H1 (cell line): ENCODE measurements at regions not wholly inside any gene's neighbourhood (a gene's known extent, or its start where the extent isn't known, plus 50 kb on each side); places are given as distances from the start of the nearest gene placed in this dataset.

ENCODE experiments used
- CTCF ChIA-PET: fragments of 300-600 bp; sonication (Branson Sonifier 250); formaldehyde crosslinking; loops from one replicate; lab custom pipeline; 2021; ENCODE audit not compliant: partially characterized antibody; lab: Charles Lee
- POLR2A ChIA-PET: fragments of 300-600 bp; sonication (Branson Sonifier 250); formaldehyde crosslinking; loops from one replicate; lab custom pipeline; 2021; ENCODE audit warnings: inconsistent platforms; ENCODE audit not compliant: partially characterized antibody; lab: Charles Lee
- DNase-seq, 2 experiments: peaks; one replicate each; pipeline versions ENCODE4 v3.0.0 to v3.0.0-alpha.2; 2010 to 2022; ENCODE audit warnings: low spot score in 2 of 2, low read depth in 1 of 2, mixed read lengths in 1 of 2
- FAIRE-seq: peaks from 2 replicates; lab custom pipeline; 2011; peaks lifted over from hg19 to GRCh38; lab: Jason Lieb, UNC
- H2AFZ ChIP-seq: 2 replicates; pipeline ENCODE4 v1.8.1; 2012; ENCODE audit warnings: low read length, inconsistent platforms
- H2AK5ac ChIP-seq: 2 replicates; pipeline ENCODE4 v1.6.1; 2013; ENCODE audit warnings: low read depth, low read length
- H2BK120ac ChIP-seq: replicated peaks from 2 replicates; pipeline ENCODE3; 2013; ENCODE audit warnings: low read depth, low read length, inconsistent platforms
- H2BK12ac ChIP-seq: 2 replicates; pipeline ENCODE4 v1.6.1; 2013; ENCODE audit warnings: low read depth, low read length
- H2BK15ac ChIP-seq: 2 replicates; pipeline ENCODE4 v1.6.1; 2013; ENCODE audit warnings: low read length
- H2BK20ac ChIP-seq: 2 replicates; pipeline ENCODE4 v1.6.1; 2013; ENCODE audit warnings: low read length
- H2BK5ac ChIP-seq: 2 replicates; pipeline ENCODE4 v1.6.1; 2013; ENCODE audit warnings: low read depth, low read length
- H3K14ac ChIP-seq: 2 replicates; pipeline ENCODE4 v1.6.1; 2013; ENCODE audit warnings: inconsistent platforms; ENCODE audit not compliant: insufficient read length
- H3K18ac ChIP-seq: 2 replicates; pipeline ENCODE4 v1.6.1; 2013; ENCODE audit warnings: low read length; ENCODE audit errors: extremely low read depth
- H3K23ac ChIP-seq: 2 replicates; pipeline ENCODE4 v1.6.1; 2013; ENCODE audit warnings: inconsistent platforms; ENCODE audit not compliant: insufficient read length
- H3K23me2 ChIP-seq: 2 replicates; pipeline ENCODE4 v1.6.1; 2013; ENCODE audit warnings: low read depth, low read length
- H3K27ac ChIP-seq: 2 replicates; pipeline ENCODE4 v1.6.1; 2011; ENCODE audit warnings: low read depth, low read length, inconsistent platforms
- H3K27me3 ChIP-seq, 4 experiments: replicated peaks in 1 of 4; 1 replicate in 1 of 4; 2 replicates in 3 of 4; pipeline versions ENCODE4 v1.6.1 to v1.8.1; 2011 to 2013; ENCODE audit warnings: low read length in 3 of 4, mild to moderate bottlenecking in 3 of 4, inconsistent platforms in 2 of 4, mixed read lengths in 2 of 4, moderate library complexity in 1 of 4; ENCODE audit not compliant: control insufficient read depth in 3 of 4, insufficient read depth in 3 of 4; ENCODE audit errors: extremely low read depth in 1 of 4
- H3K36me3 ChIP-seq, 4 experiments: 2 replicates each; pipeline versions ENCODE4 v1.6.1 to v1.8.1; 2011 to 2013; ENCODE audit warnings: mild to moderate bottlenecking in 4 of 4, low read length in 3 of 4, moderate library complexity in 2 of 4, control low read depth in 1 of 4, inconsistent platforms in 1 of 4; ENCODE audit not compliant: insufficient read depth in 4 of 4, control insufficient read depth in 2 of 4
- H3K4ac ChIP-seq: replicated peaks from 2 replicates; pipeline ENCODE3; 2013; ENCODE audit warnings: low read length, low read depth, mixed read lengths, inconsistent platforms; ENCODE audit not compliant: insufficient read length
- H3K4me1 ChIP-seq, 4 experiments: replicated peaks in 1 of 4; 1 replicate in 1 of 4; 2 replicates in 3 of 4; pipeline versions ENCODE4 v1.6.1 to v1.8.1; 2011 to 2013; ENCODE audit warnings: low read length in 3 of 4, inconsistent platforms in 2 of 4, mixed read lengths in 1 of 4; ENCODE audit not compliant: insufficient read depth in 4 of 4, control insufficient read depth in 3 of 4
- H3K4me2 ChIP-seq, 2 experiments: 2 replicates each; pipeline versions ENCODE4 v1.6.1 to v1.8.1; 2011 to 2013; ENCODE audit warnings: low read depth in 2 of 2, low read length in 2 of 2, control low read depth in 1 of 2, inconsistent platforms in 1 of 2, mild to moderate bottlenecking in 1 of 2; ENCODE audit not compliant: insufficient read depth in 1 of 2
- H3K4me3 ChIP-seq, 4 experiments: fragments of 200-600, 300-600 bp in 1 of 4; sonication (generic), shearing (Covaris generic), sonication (Bioruptor Twin) in 1 of 4; 2 replicates each; pipeline versions ENCODE4 v1.5.1 to v1.8.1; 2011 to 2016; ENCODE audit warnings: low read length in 4 of 4, low read depth in 3 of 4, control low read depth in 2 of 4, inconsistent platforms in 2 of 4, mild to moderate bottlenecking in 2 of 4, mixed read lengths in 1 of 4, moderate library complexity in 1 of 4; ENCODE audit not compliant: insufficient read depth in 2 of 4; ENCODE audit errors: extremely low read depth in 1 of 4
- H3K56ac ChIP-seq: replicated peaks from 2 replicates; pipeline ENCODE3; 2013; ENCODE audit warnings: low read depth, mild to moderate bottlenecking, mixed read lengths, low read length, inconsistent platforms; ENCODE audit not compliant: insufficient read length
- H3K79me1 ChIP-seq: 2 replicates; pipeline ENCODE4 v1.6.1; 2013; ENCODE audit warnings: low read depth, low read length, control low read depth
- H3K79me2 ChIP-seq, 2 experiments: 2 replicates each; pipeline versions ENCODE4 v1.6.1 to v1.8.1; 2012 to 2013; ENCODE audit warnings: low read length in 2 of 2, mild to moderate bottlenecking in 2 of 2, inconsistent platforms in 1 of 2; ENCODE audit not compliant: insufficient read depth in 2 of 2, control insufficient read depth in 1 of 2
- H3K9ac ChIP-seq, 4 experiments: replicated peaks in 1 of 4; 1 replicate in 1 of 4; 2 replicates in 3 of 4; pipeline versions ENCODE4 v1.6.1 to v1.8.1; 2011 to 2013; ENCODE audit warnings: low read depth in 3 of 4, low read length in 3 of 4, control low read depth in 2 of 4, mild to moderate bottlenecking in 2 of 4, moderate library complexity in 2 of 4, inconsistent platforms in 1 of 4; ENCODE audit errors: extremely low read depth in 1 of 4
- H3K9me3 ChIP-seq, 2 experiments: 2 replicates each; pipeline versions ENCODE4 v1.6.1 to v1.8.1; 2012 to 2013; ENCODE audit warnings: mild to moderate bottlenecking in 2 of 2, moderate library complexity in 2 of 2, control low read depth in 1 of 2, inconsistent platforms in 1 of 2, low read depth in 1 of 2, low read length in 1 of 2, mixed read lengths in 1 of 2; ENCODE audit not compliant: insufficient read depth in 2 of 2
- H4K20me1 ChIP-seq, 2 experiments: replicated peaks in 1 of 2; 2 replicates each; pipeline versions ENCODE3 to v1.8.1; 2011 to 2013; ENCODE audit warnings: inconsistent platforms in 2 of 2, low read length in 2 of 2, mild to moderate bottlenecking in 1 of 2; ENCODE audit not compliant: insufficient read depth in 2 of 2, control insufficient read depth in 1 of 2
- H4K5ac ChIP-seq: 2 replicates; pipeline ENCODE4 v1.6.1; 2013; ENCODE audit warnings: low read length, low read depth, mixed read lengths, inconsistent platforms; ENCODE audit not compliant: insufficient read length
- H4K8ac ChIP-seq: 2 replicates; pipeline ENCODE4 v1.8.0; 2013; ENCODE audit warnings: mild to moderate bottlenecking, moderate library complexity, low read length, inconsistent platforms; ENCODE audit not compliant: insufficient read depth; ENCODE audit errors: extremely low read depth
- H4K91ac ChIP-seq: replicated peaks from 2 replicates; pipeline ENCODE3; 2013; ENCODE audit warnings: low read length, mixed read lengths, inconsistent platforms; ENCODE audit not compliant: insufficient read length
- BRCA1 ChIP-seq: IDR thresholded peaks from 2 replicates; pipeline ENCODE4 v1.6.1; 2012; ENCODE audit warnings: low read depth, low read length, improper control_type of control experiment
- EP300 ChIP-seq, 2 experiments: IDR thresholded peaks; 1 replicate in 1 of 2; 2 replicates in 1 of 2; pipeline ENCODE4 v1.6.1; 2011 to 2012; ENCODE audit warnings: low read depth in 2 of 2, low read length in 2 of 2, mild to moderate bottlenecking in 2 of 2, borderline replicate concordance in 1 of 2, inconsistent platforms in 1 of 2, moderate library complexity in 1 of 2
- GABPA ChIP-seq: IDR thresholded peaks from 2 replicates; pipeline ENCODE4 v1.6.1; 2011; ENCODE audit warnings: mild to moderate bottlenecking, low read length, moderate library complexity, borderline replicate concordance; ENCODE audit not compliant: insufficient read depth
- HDAC2 ChIP-seq, 2 experiments: fragments of 300-600 bp in 1 of 2; sonication (generic) in 1 of 2; IDR thresholded peaks; 2 replicates each; pipeline ENCODE4 v1.6.1; 2011 to 2012; ENCODE audit warnings: low read depth in 2 of 2, low read length in 2 of 2, mild to moderate bottlenecking in 2 of 2, moderate library complexity in 2 of 2, borderline replicate concordance in 1 of 2, inconsistent platforms in 1 of 2
- POU5F1 ChIP-seq: IDR thresholded peaks from 2 replicates; pipeline ENCODE4 v1.6.1; 2011; ENCODE audit warnings: low read depth, mild to moderate bottlenecking, low read length, moderate library complexity
- TAF7 ChIP-seq: optimal IDR thresholded peaks from 2 replicates; pipeline ENCODE3; 2011; ENCODE audit warnings: low read depth, mild to moderate bottlenecking, inconsistent platforms, low read length, moderate library complexity, borderline replicate concordance
- WGBS, 2 experiments: shearing (Covaris generic) in 1 of 2; methylation state at CpG; one replicate each; pipeline versions ENCODE4 v1.1.6 to v1.1.7; 2013 to 2015; ENCODE audit warnings: low lambda C conversion rate in 2 of 2, mixed read lengths in 2 of 2, inconsistent platforms in 1 of 2, low coverage in 1 of 2, missing lambda C conversion rate in 1 of 2; ENCODE audit not compliant: insufficient replicate concordance in 2 of 2, insufficient coverage in 1 of 2, insufficient read length in 1 of 2; ENCODE audit errors: extremely low coverage in 1 of 2, missing lambda C conversion rate in 1 of 2; 5-methylcytosine and 5-hydroxymethylcytosine counted together

DNA sequence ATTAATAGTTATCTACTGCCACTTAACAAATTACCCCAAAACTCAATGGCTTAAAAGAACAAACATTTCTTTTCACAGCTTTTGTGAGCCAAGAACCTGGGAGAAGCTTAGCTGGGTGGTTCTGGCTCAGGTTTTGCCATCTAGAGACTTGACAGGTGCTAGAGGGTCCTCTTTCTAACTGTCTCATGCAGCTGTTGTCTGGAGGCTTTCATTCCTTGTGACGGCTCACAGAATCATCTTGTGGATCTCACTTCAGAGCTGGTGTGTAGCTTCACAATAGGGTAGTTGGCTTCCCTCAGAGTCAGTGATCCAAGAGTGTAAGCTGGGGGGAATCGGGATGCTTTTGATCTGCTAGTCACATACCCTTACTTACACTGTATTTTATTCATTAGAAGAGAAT lies 81.2 kb upstream of the APC start:
- no peak overlapping the region for H3K4me3 ChIP-seq
- FAIRE-seq (no peak), DNase-seq (no peak)
- H3K23me2 ChIP-seq, result peaks cover 1% of the 10 kb centered on the region; the same call in 1 of the 2 replicates
- no peaks in the 10 kb centered on the region for H3K79me1 ChIP-seq
- ChIA-PET POLR2A (no interaction called here), CTCF (interaction anchor here (0.6 to 1.1 kb wide), 3 partner anchors 97 to 138 kb away, joined by 3 read pairs; no protein-coding TSS in a partner anchor)
- H3K9me3 ChIP-seq, result no peaks in the 10 kb centered on the region
- no peak overlapping the region for H2BK12ac ChIP-seq
- no peak overlapping the region for H3K4ac ChIP-seq
- H2AK5ac ChIP-seq, result no peak overlapping the region
- no peak overlapping the region for H3K9ac ChIP-seq
- no peak overlapping the region for H2BK15ac ChIP-seq
- no peak overlapping the region for H3K18ac ChIP-seq
- H2BK5ac ChIP-seq, result no peak overlapping the region
- H3K4me1 ChIP-seq, result no peaks in the 10 kb centered on the region
- H3K36me3 ChIP-seq, result no peaks in the 10 kb centered on the region
- H2BK120ac ChIP-seq, result no peak overlapping the region
- H3K79me2 ChIP-seq, result no peaks in the 10 kb centered on the region
- H3K27me3 ChIP-seq, result no peaks in the 10 kb centered on the region
- WGBS, 2 experiments, result 87% methylated on average over 2 of the region's 2 CpGs; no CpG with 5 or more reads in 1 of the 2 experiments
- no peak overlapping the region for H4K5ac ChIP-seq
- no peaks in the 10 kb centered on the region for H4K20me1 ChIP-seq
- H3K27ac ChIP-seq, result no peak overlapping the region
- no peak overlapping the region for H3K14ac ChIP-seq
- H3K23ac ChIP-seq, result no peak overlapping the region
- H2BK20ac ChIP-seq, result no peak overlapping the region
- H4K91ac ChIP-seq, result no peak overlapping the region
- no peak overlapping the region for H2AFZ ChIP-seq
- H3K56ac ChIP-seq, result no peak overlapping the region
- no peak overlapping the region for H4K8ac ChIP-seq
- no peak overlapping the region for H3K4me2 ChIP-seq
- TF ChIP-seq HDAC2 (IDR thresholded peaks at IDR 0.05; ENCODE audit: borderline replicate concordance in 1 of 2, low read depth in 2 of 2, low read length in 2 of 2) (no peak), TAF7 (no peak), POU5F1 (no peak), GABPA (no peak), EP300 (IDR thresholded peaks at IDR 0.05; ENCODE audit: borderline replicate concordance in 1 of 2, low read depth in 2 of 2, low read length in 2 of 2) (no peak), BRCA1 (no peak)
